ENCODE measurements at regions not wholly inside any gene's neighbourhood (a gene's known extent, or its start where the extent isn't known, plus 50 kb on each side); places are given as distances from the start of the nearest gene placed in this dataset.

DNA sequence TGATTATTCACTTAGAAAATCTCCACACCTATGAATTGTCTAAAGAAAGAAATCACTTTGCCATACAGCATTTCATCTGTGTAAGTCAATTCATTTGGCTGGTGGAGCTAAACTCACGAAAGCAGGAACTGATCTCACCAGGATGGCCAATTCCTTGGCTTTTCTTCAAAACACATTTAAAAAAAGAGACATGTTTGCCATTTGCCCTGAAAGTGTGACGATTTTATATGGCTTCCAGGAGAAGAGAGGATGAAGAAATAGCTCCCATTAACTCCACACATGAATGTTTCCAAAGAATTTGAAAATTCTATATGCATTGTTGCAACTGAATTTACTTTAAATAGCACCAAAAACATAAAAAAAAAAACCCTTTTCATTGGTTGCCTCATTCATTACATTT, 334.7 kb downstream of the DMRT2 start:
- no peak for DNase-seq (ENCODE audit: low read depth)
- TF ChIP-seq, protein P1, sequence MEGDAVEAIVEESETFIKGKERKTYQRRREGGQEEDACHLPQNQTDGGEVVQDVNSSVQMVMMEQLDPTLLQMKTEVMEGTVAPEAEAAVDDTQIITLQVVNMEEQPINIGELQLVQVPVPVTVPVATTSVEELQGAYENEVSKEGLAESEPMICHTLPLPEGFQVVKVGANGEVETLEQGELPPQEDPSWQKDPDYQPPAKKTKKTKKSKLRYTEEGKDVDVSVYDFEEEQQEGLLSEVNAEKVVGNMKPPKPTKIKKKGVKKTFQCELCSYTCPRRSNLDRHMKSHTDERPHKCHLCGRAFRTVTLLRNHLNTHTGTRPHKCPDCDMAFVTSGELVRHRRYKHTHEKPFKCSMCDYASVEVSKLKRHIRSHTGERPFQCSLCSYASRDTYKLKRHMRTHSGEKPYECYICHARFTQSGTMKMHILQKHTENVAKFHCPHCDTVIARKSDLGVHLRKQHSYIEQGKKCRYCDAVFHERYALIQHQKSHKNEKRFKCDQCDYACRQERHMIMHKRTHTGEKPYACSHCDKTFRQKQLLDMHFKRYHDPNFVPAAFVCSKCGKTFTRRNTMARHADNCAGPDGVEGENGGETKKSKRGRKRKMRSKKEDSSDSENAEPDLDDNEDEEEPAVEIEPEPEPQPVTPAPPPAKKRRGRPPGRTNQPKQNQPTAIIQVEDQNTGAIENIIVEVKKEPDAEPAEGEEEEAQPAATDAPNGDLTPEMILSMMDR (IDR thresholded peaks at IDR 0.05; ENCODE audit: control insufficient read depth, extremely low read depth, insufficient read depth), result no peak
- H3K4me3 ChIP-seq (ENCODE audit: low read depth, low read length), result no peak overlapping the region

DNA sequence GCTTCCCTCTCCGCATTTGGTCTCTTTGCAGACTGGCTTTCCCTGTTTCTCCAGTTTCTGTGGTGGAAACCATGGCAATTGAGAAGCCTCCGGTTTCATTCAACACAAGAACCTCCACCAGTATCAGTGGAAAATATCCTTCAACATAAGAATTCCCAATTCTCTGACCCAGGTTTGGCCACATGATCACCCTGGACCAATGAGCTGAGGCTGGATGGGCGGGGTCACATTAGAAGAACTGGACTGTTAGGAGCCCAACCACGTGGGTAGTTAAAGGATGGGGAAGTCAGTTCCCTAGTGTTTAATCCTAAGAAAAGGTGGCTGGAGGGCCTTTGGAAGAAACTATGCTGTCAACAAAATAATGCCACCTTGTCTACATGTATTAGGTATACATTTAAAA, 336.3 kb downstream of the DMRT2 start:
- TF ChIP-seq, protein P1 (IDR thresholded peaks at IDR 0.05; ENCODE audit: control insufficient read depth, extremely low read depth, insufficient read depth), result no peak
- DNase-seq (ENCODE audit: low read depth), result no peak
- H3K4me3 ChIP-seq (ENCODE audit: low read depth, low read length), result no peak overlapping the region

DNA sequence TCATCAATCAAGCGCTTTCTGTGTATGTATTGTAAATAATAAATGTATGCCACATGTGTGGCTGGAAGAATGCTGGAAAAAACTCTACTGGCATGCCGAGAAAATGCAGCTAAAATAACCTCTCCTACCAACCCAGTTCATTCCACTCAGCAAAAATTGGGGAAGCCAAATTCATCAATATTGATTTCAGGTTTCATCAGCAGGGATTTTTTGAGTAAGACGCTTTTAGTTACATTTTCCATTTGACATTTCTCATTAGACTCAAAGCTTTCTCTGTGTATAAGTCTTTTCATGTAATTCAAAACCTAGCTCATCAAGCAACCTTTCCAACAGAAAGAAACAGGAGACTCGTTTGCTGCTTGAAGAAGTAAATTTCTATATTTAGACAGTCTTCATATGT, 338.1 kb downstream of the DMRT2 start:
- no peak overlapping the region for H3K4me3 ChIP-seq (ENCODE audit: low read depth, low read length)
- DNase-seq (ENCODE audit: low read depth), result no peak
- TF ChIP-seq, protein P1 (IDR thresholded peaks at IDR 0.05; ENCODE audit: control insufficient read depth, extremely low read depth, insufficient read depth), result no peak

DNA sequence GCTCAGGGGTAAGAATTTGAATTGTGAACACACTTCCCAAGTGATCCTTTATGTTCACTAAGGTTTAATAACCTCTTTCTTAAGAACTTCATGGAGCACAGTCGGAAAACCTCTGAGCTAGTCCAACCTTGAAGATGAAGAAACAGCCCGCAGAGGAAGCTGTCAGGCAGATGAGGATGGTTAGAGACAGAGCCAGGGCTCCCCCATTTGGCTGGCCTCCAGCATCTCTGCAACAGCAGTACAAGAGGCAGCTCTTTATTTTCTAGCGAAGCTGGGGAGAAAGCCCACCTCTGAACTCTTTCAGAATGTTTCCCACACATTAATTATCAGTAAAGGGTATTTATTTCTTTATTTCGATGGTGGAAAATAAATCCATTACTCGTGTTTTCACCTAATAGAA, 350.8 kb downstream of the DMRT2 start:
- TF ChIP-seq, protein P1 (IDR thresholded peaks at IDR 0.05; ENCODE audit: control insufficient read depth, extremely low read depth, insufficient read depth), result no peak
- H3K4me3 ChIP-seq (ENCODE audit: low read depth, low read length), result no peak overlapping the region
- DNase-seq (ENCODE audit: low read depth), result no peak

DNA sequence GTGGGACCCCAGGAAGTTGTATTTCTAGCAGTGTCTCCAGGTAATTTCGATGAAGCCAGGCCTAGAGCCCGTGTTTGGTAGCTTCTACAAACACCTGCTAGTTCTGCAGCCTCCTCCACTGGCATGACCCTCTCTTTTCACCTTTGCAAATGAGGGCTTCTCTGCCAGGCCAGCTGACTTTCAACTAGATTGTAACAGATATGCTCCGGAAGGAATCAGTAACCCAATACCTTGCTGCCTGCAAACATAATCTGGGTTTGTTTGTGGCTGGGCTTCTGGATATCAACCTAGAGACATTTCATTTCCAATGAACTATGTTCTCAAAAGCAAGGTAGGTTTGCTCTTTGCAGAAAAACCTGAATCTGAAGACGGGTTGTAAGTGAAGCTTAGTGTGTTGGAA, 354.8 kb downstream of the DMRT2 start:
- TF ChIP-seq, protein P1 (IDR thresholded peaks at IDR 0.05; ENCODE audit: control insufficient read depth, extremely low read depth, insufficient read depth), result no peak
- DNase-seq (ENCODE audit: low read depth), result no peak
- no peak overlapping the region for H3K4me3 ChIP-seq (ENCODE audit: low read depth, low read length)

DNA sequence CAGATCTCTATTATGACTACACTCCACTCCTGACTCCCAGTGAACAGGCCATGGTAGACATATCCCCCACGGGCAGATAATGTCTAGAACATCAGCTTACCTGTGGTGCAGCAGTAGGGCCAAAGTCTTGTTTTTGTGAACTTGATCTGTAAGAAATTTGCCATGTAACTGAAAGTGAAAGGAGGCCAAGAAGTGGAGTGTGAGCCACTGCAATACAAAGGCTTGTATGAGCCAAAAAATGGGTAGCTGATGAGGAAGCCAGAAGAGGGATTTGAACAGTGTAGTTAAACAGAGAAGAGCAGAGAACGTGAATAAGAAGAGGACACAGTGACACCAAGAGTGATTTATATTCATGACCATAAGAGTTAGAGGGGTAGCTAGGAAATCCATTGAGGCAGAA, 361.7 kb downstream of the DMRT2 start:
- no peak for DNase-seq (ENCODE audit: low read depth)
- TF ChIP-seq, protein P1 (IDR thresholded peaks at IDR 0.05; ENCODE audit: control insufficient read depth, extremely low read depth, insufficient read depth), result no peak
- H3K4me3 ChIP-seq (ENCODE audit: low read depth, low read length), result no peak overlapping the region

DNA sequence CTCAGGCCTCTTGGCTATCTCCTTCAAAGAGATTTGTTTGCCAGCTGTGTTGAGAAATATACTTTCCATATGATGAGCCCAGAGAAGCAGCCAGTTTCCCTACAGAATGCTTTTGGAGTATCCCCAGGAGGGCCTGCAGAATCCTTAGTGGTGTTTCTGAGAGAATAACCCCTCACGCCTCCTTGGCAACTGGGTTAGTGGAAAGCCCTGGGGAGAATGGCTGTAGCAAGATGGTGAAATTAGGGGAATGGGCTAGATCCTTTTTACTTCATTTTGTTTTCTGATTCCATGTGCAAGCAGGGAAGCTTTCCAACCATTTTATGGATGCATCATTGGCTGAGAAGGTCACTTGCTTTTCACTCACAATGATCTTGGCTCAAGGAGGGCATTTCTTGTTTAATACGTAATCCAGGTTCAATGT, 364.6 kb downstream of the DMRT2 start:
- no peak for DNase-seq (ENCODE audit: low read depth)
- TF ChIP-seq, protein P1 (IDR thresholded peaks at IDR 0.05; ENCODE audit: control insufficient read depth, extremely low read depth, insufficient read depth), result no peak
- H3K4me3 ChIP-seq (ENCODE audit: low read depth, low read length), result no peak overlapping the region
